HG02852 (cell line): ENCODE measurements at regions not wholly inside any gene's neighbourhood (a gene's known extent, or its start where the extent isn't known, plus 50 kb on each side); places are given as distances from the start of the nearest gene placed in this dataset.
"Not testable (repeated sequence)": the region's sequence is repeated elsewhere in the genome, so short reads cannot be mapped to it uniquely, and the experiment has no call there.

Experiments
- ATAC-seq: cut with Tn5 transposase; IDR thresholded peaks from one replicate; pipeline ENCODE4 v1.9.1; 2021; ENCODE audit warnings: mild to moderate bottlenecking, moderate library complexity; ENCODE audit not compliant: unreplicated experiment

- ATAC-seq = no peak
Observed at GRCh38 chr16:13612623-13613022, 307.3 kb upstream of the ERCC4 start.

GRCh38 chr16:13613165-13613564 lies 306.8 kb upstream of the ERCC4 start:
- no peak for ATAC-seq

GRCh38 chr16:13621639-13622038 lies 298.3 kb upstream of the ERCC4 start:
- ATAC-seq = no peak

GRCh38 chr16:13628156-13628555 lies 291.8 kb upstream of the ERCC4 start:
- no peak for ATAC-seq

- ATAC-seq = no peak
Observed at GRCh38 chr16:13629704-13630103, 290.2 kb upstream of the ERCC4 start.

- ATAC-seq = no peak
Observed at GRCh38 chr16:13630374-13630773, 289.6 kb upstream of the ERCC4 start.

- ATAC-seq = no peak
Observed at GRCh38 chr16:13631213-13631767, 288.7 kb upstream of the ERCC4 start.

- no peak for ATAC-seq
Observed at GRCh38 chr16:13631916-13632315, 288.0 kb upstream of the ERCC4 start.

GRCh38 chr16:13632504-13632903 lies 287.4 kb upstream of the ERCC4 start:
- ATAC-seq = not testable (repeated sequence)

GRCh38 chr16:13633391-13633861 lies 286.5 kb upstream of the ERCC4 start:
- ATAC-seq = no peak

- ATAC-seq = no peak
Observed at GRCh38 chr16:13634253-13634652, 285.7 kb upstream of the ERCC4 start.

GRCh38 chr16:13634959-13635358 lies 285.0 kb upstream of the ERCC4 start:
- no peak for ATAC-seq

- ATAC-seq = no peak
Observed at GRCh38 chr16:13638218-13638617, 281.7 kb upstream of the ERCC4 start.

- ATAC-seq = no peak
Observed at GRCh38 chr16:13643412-13643811, 276.5 kb upstream of the ERCC4 start.

GRCh38 chr16:13645601-13646245 lies 274.2 kb upstream of the ERCC4 start:
- no peak for ATAC-seq

GRCh38 chr16:13660807-13661206 lies 259.1 kb upstream of the ERCC4 start:
- ATAC-seq = no peak

GRCh38 chr16:13665876-13666275 lies 254.1 kb upstream of the ERCC4 start:
- no peak for ATAC-seq

- no peak for ATAC-seq
Observed at GRCh38 chr16:13672196-13672595, 247.8 kb upstream of the ERCC4 start.

- ATAC-seq = no peak
Observed at GRCh38 chr16:13680021-13680889, 239.7 kb upstream of the ERCC4 start.

GRCh38 chr16:13684819-13685563 lies 235.0 kb upstream of the ERCC4 start:
- ATAC-seq = no peak

GRCh38 chr16:13696017-13696416 lies 223.9 kb upstream of the ERCC4 start:
- ATAC-seq = no peak
